ENCODE measurements at regions not wholly inside any gene's neighbourhood (a gene's known extent, or its start where the extent isn't known, plus 50 kb on each side); places are given as distances from the start of the nearest gene placed in this dataset.
A peak's percentile ranks its signal among the peaks of the same experiment; 100 is the strongest.

DNA sequence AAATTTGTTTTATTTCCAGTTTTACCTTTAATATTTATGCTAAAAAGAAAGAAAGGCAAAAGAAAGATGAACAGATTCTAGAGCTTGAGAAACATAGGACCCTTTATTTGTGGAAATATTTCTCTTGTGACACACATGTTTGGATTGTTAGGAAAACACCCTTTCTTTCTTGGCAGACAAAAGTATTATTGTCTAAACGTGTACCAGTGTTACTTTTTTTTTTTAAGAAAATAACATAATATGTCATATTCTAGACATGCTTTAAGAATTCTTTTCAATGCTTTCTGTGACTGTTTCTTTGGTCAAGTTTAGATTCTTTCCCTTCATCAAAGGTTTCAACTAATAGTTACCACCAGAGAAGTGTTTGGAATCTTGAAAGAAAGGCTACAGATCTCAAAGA, 183.4 kb upstream of the CNR1 start:
- Histone ChIP-seq H3K27ac (ENCODE audit: low read depth, low read length) (no peak overlapping the region), H4K20me1 (ENCODE audit: insufficient read depth, low read length) (no peaks in the 10 kb centered on the region), H3K9me3 (ENCODE audit: insufficient read depth, low read depth, low read length) (no peaks in the 10 kb centered on the region), H3K4me1 (ENCODE audit: insufficient read depth, low read length) (no peaks in the 10 kb centered on the region), H2AFZ (ENCODE audit: low read depth, low read length) (no peak overlapping the region), H3K4me2 (ENCODE audit: low read length) (no peak overlapping the region), H3K36me3 (ENCODE audit: insufficient read depth, low read length) (no peaks in the 10 kb centered on the region), H3K27me3 (ENCODE audit: insufficient read depth, low read length) (no peaks in the 10 kb centered on the region), H3K4me3 (ENCODE audit: insufficient read depth, low read depth, low read length) (no peak overlapping the region), H3K79me2 (ENCODE audit: insufficient read depth, low read length) (no peaks in the 10 kb centered on the region), H3K9ac (ENCODE audit: low read length) (no peak overlapping the region)
- H3K27ac Mint-ChIP-seq (ENCODE audit: unreplicated experiment): no peak overlapping the region
- no peak for FAIRE-seq
- peak; percentile 45 for DNase-seq (ENCODE audit: low read depth)
- no peaks in the 10 kb centered on the region for H3K4me1 Mint-ChIP-seq (ENCODE audit: low read depth, unreplicated experiment)
- H3K36me3 Mint-ChIP-seq (ENCODE audit: low read depth, unreplicated experiment): no peaks in the 10 kb centered on the region
- no peak overlapping the region for H3K4me3 Mint-ChIP-seq (ENCODE audit: unreplicated experiment)
- peaks cover 10% of the 10 kb centered on the region for H3K9me3 Mint-ChIP-seq (ENCODE audit: unreplicated experiment)
- TF ChIP-seq EZH2 (IDR thresholded peaks at IDR 0.05; ENCODE audit: insufficient read depth, low read length): no peak
- TF ChIP-seq, protein P1, sequence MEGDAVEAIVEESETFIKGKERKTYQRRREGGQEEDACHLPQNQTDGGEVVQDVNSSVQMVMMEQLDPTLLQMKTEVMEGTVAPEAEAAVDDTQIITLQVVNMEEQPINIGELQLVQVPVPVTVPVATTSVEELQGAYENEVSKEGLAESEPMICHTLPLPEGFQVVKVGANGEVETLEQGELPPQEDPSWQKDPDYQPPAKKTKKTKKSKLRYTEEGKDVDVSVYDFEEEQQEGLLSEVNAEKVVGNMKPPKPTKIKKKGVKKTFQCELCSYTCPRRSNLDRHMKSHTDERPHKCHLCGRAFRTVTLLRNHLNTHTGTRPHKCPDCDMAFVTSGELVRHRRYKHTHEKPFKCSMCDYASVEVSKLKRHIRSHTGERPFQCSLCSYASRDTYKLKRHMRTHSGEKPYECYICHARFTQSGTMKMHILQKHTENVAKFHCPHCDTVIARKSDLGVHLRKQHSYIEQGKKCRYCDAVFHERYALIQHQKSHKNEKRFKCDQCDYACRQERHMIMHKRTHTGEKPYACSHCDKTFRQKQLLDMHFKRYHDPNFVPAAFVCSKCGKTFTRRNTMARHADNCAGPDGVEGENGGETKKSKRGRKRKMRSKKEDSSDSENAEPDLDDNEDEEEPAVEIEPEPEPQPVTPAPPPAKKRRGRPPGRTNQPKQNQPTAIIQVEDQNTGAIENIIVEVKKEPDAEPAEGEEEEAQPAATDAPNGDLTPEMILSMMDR (IDR thresholded peaks at IDR 0.05; ENCODE audit: insufficient read depth, low read depth, low read length): no peak
- H3K27me3 Mint-ChIP-seq (ENCODE audit: low read depth, unreplicated experiment): no peaks in the 10 kb centered on the region

DNA sequence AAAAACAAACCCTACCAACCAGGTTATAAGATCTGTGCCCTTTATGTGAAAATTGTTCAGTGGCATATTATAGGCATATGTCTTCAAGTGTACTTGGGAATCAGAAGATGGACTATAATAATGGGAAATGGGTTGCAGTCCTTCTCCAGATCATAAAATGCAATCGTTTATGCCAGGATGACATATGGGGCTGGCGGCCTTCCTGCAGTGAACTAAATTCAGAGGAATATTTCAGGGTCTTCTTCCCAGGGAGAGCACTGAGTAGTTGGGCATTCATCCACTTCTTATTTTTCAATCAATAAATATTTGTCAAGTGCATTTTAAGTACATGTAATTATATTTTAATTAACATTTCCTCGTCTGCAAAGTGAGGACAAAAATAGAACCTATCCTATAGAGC, 176.2 kb upstream of the CNR1 start:
- no peak overlapping the region for H3K4me2 ChIP-seq (ENCODE audit: low read length)
- no peaks in the 10 kb centered on the region for H3K36me3 Mint-ChIP-seq (ENCODE audit: low read depth, unreplicated experiment)
- H3K27ac ChIP-seq (ENCODE audit: low read depth, low read length): no peak overlapping the region
- H3K36me3 ChIP-seq (ENCODE audit: insufficient read depth, low read length): no peaks in the 10 kb centered on the region
- no peak overlapping the region for H3K4me3 Mint-ChIP-seq (ENCODE audit: unreplicated experiment)
- no peak overlapping the region for H3K27ac Mint-ChIP-seq (ENCODE audit: unreplicated experiment)
- H3K9me3 Mint-ChIP-seq (ENCODE audit: unreplicated experiment): peaks cover 2% of the 10 kb centered on the region
- no peaks in the 10 kb centered on the region for H3K27me3 Mint-ChIP-seq (ENCODE audit: low read depth, unreplicated experiment)
- H3K9ac ChIP-seq (ENCODE audit: low read length): no peak overlapping the region
- H4K20me1 ChIP-seq (ENCODE audit: insufficient read depth, low read length): no peaks in the 10 kb centered on the region
- H3K27me3 ChIP-seq (ENCODE audit: insufficient read depth, low read length): no peaks in the 10 kb centered on the region
- TF ChIP-seq EZH2 (IDR thresholded peaks at IDR 0.05; ENCODE audit: insufficient read depth, low read length): no peak
- TF ChIP-seq, protein P1 (IDR thresholded peaks at IDR 0.05; ENCODE audit: insufficient read depth, low read depth, low read length): no peak
- FAIRE-seq (no peak), DNase-seq (ENCODE audit: low read depth) (no peak)
- no peak overlapping the region for H3K4me3 ChIP-seq (ENCODE audit: insufficient read depth, low read depth, low read length)
- peaks cover 6% of the 10 kb centered on the region for H3K4me1 Mint-ChIP-seq (ENCODE audit: low read depth, unreplicated experiment)
- H2AFZ ChIP-seq (ENCODE audit: low read depth, low read length): no peak overlapping the region
- no peaks in the 10 kb centered on the region for H3K9me3 ChIP-seq (ENCODE audit: insufficient read depth, low read depth, low read length)
- peaks cover 3% of the 10 kb centered on the region for H3K4me1 ChIP-seq (ENCODE audit: insufficient read depth, low read length)
- no peaks in the 10 kb centered on the region for H3K79me2 ChIP-seq (ENCODE audit: insufficient read depth, low read length)

DNA sequence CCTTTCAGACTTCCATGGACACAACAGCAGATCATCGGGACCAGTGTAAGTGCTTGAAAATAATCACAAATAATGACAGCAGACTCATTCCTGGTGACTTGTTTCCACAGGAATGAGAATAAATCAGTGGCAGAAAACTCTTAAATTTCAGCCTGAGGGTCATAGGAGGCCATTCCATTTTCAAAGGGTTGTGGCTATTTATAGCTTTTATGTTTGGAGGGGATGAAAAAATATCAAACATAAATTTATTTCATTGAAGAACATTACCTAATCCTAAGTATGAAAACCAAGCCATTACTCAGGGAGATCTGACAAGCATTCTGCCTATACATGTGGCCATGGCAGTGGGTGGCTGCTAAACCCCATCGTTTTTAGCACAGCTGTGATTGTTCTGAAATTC, 173.6 kb upstream of the CNR1 start:
- H3K4me3 Mint-ChIP-seq (ENCODE audit: unreplicated experiment): no peak overlapping the region
- H3K9ac ChIP-seq (ENCODE audit: low read length): no peak overlapping the region
- H2AFZ ChIP-seq (ENCODE audit: low read depth, low read length): no peak overlapping the region
- H3K27ac ChIP-seq (ENCODE audit: low read depth, low read length): no peak overlapping the region
- no peaks in the 10 kb centered on the region for H3K36me3 Mint-ChIP-seq (ENCODE audit: low read depth, unreplicated experiment)
- no peaks in the 10 kb centered on the region for H3K36me3 ChIP-seq (ENCODE audit: insufficient read depth, low read length)
- no peaks in the 10 kb centered on the region for H3K9me3 ChIP-seq (ENCODE audit: insufficient read depth, low read depth, low read length)
- peaks cover 6% of the 10 kb centered on the region for H3K4me1 Mint-ChIP-seq (ENCODE audit: low read depth, unreplicated experiment)
- DNase-seq (ENCODE audit: low read depth) (peak; percentile 23), FAIRE-seq (no peak)
- peaks cover 3% of the 10 kb centered on the region for H3K4me1 ChIP-seq (ENCODE audit: insufficient read depth, low read length)
- H4K20me1 ChIP-seq (ENCODE audit: insufficient read depth, low read length): no peaks in the 10 kb centered on the region
- H3K9me3 Mint-ChIP-seq (ENCODE audit: unreplicated experiment): peaks cover 2% of the 10 kb centered on the region
- TF ChIP-seq EZH2 (IDR thresholded peaks at IDR 0.05; ENCODE audit: insufficient read depth, low read length): no peak
- TF ChIP-seq, protein P1 (IDR thresholded peaks at IDR 0.05; ENCODE audit: insufficient read depth, low read depth, low read length): no peak
- H3K27me3 ChIP-seq (ENCODE audit: insufficient read depth, low read length): no peaks in the 10 kb centered on the region
- H3K27me3 Mint-ChIP-seq (ENCODE audit: low read depth, unreplicated experiment): no peaks in the 10 kb centered on the region
- no peak overlapping the region for H3K4me3 ChIP-seq (ENCODE audit: insufficient read depth, low read depth, low read length)
- no peak overlapping the region for H3K27ac Mint-ChIP-seq (ENCODE audit: unreplicated experiment)
- no peak overlapping the region for H3K4me2 ChIP-seq (ENCODE audit: low read length)
- no peaks in the 10 kb centered on the region for H3K79me2 ChIP-seq (ENCODE audit: insufficient read depth, low read length)

Data from astrocyte (in vitro differentiated cells and primary cell).